Large intestine (tissue), 3 donors: ENCODE measurements at regions not wholly inside any gene's neighbourhood (a gene's known extent, or its start where the extent isn't known, plus 50 kb on each side); places are given as distances from the start of the nearest gene placed in this dataset.
A peak's percentile ranks its signal among the peaks of the same experiment; 100 is the strongest.

Experiments
- DNase-seq, 2 donors: peaks; one replicate each; pipeline versions ENCODE4 v3.0.0 to v3.0.0-alpha.2; 2013
- H3K27ac ChIP-seq: one replicate; pipeline ENCODE4 v1.5.1; 2013; ENCODE audit warnings: low read length
- H3K27me3 ChIP-seq: 2 replicates; pipeline ENCODE4 v1.6.1; 2013; ENCODE audit warnings: low read length; ENCODE audit not compliant: control insufficient read depth, insufficient read depth
- H3K36me3 ChIP-seq: 2 replicates; pipeline ENCODE4 v1.6.1; 2013; ENCODE audit warnings: low read length; ENCODE audit not compliant: control insufficient read depth, insufficient read depth
- H3K4me1 ChIP-seq: one replicate; pipeline ENCODE4 v1.6.1; 2013; ENCODE audit warnings: low read length; ENCODE audit not compliant: control insufficient read depth, insufficient read depth
- H3K4me3 ChIP-seq: one replicate; pipeline ENCODE4 v1.5.1; 2013; ENCODE audit warnings: low read length
- H3K9me3 ChIP-seq: one replicate; pipeline ENCODE4 v1.6.1; 2013; ENCODE audit warnings: mild to moderate bottlenecking, low read depth, low read length, moderate library complexity; ENCODE audit not compliant: control insufficient read depth
- WGBS: methylation state at CpG from one replicate; pipeline ENCODE4 v1.1.5; 2013; ENCODE audit warnings: low lambda C conversion rate; ENCODE audit not compliant: insufficient coverage; 5-methylcytosine and 5-hydroxymethylcytosine counted together

DNA sequence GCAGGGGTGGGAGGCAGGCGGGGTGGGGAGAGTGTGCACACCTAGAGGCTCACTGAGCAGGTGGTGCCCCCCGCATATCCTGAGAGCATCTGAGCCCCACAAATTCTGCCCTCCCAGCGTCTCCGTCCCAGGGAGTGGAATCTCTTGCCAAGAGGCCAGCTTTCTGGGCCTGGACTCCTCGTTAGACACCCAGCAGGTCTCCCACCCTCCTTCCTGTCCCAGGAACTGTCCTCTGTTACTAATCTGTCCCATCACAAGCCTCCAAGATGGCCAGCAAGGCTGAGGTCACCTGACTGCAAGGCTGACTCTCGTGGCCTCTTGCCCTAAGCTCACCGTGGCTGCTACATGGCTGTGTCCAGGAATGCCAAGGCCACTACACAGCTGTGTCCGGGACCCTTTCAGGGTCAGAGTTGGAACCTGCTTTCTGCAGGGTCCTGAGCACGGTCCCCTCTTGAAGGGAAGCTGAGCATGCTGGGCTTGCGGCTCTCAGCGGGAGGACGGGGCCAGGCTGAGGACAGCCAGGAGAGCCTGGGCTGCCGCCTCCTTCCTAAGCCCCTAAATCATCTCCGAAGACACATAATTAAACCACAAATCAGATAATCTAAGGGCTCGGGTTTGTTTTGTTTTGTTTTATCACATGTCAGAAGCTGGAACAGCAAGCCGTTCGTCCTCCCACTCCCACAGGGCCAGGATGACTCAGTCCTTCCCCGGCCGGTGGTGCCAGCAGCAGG lies 1327.3 kb downstream of the TBC1D22A start:
- H3K4me1 ChIP-seq: no peaks in the 10 kb centered on the region
- DNase-seq: peak in 1 of 2 donors; percentile 13
- WGBS: no CpG with 5 or more reads among the region's 19 CpGs
- no peak overlapping the region for H3K27ac ChIP-seq
- no peaks in the 10 kb centered on the region for H3K36me3 ChIP-seq
- H3K4me3 ChIP-seq: no peak overlapping the region
- no peaks in the 10 kb centered on the region for H3K27me3 ChIP-seq
- H3K9me3 ChIP-seq: no peaks in the 10 kb centered on the region

GRCh38 chr22:48088926-48089536 lies 1326.6 kb downstream of the TBC1D22A start:
- H3K4me1 ChIP-seq: no peaks in the 10 kb centered on the region
- H3K4me3 ChIP-seq: no peak overlapping the region
- H3K27me3 ChIP-seq: no peaks in the 10 kb centered on the region
- no CpG with 5 or more reads among the region's 8 CpGs for WGBS
- no peak overlapping the region for H3K27ac ChIP-seq
- DNase-seq: no peak
- H3K36me3 ChIP-seq: no peaks in the 10 kb centered on the region
- no peaks in the 10 kb centered on the region for H3K9me3 ChIP-seq

- H3K27ac ChIP-seq: no peak overlapping the region
- H3K27me3 ChIP-seq: no peaks in the 10 kb centered on the region
- WGBS: 85% methylated on average over 2 of the region's 5 CpGs
- DNase-seq: no peak
- no peaks in the 10 kb centered on the region for H3K4me1 ChIP-seq
- H3K36me3 ChIP-seq: no peaks in the 10 kb centered on the region
- no peaks in the 10 kb centered on the region for H3K9me3 ChIP-seq
- no peak overlapping the region for H3K4me3 ChIP-seq
These were observed 1325.8 kb downstream of the TBC1D22A start for GRCh38 chr22:48088251-48088650.

DNA sequence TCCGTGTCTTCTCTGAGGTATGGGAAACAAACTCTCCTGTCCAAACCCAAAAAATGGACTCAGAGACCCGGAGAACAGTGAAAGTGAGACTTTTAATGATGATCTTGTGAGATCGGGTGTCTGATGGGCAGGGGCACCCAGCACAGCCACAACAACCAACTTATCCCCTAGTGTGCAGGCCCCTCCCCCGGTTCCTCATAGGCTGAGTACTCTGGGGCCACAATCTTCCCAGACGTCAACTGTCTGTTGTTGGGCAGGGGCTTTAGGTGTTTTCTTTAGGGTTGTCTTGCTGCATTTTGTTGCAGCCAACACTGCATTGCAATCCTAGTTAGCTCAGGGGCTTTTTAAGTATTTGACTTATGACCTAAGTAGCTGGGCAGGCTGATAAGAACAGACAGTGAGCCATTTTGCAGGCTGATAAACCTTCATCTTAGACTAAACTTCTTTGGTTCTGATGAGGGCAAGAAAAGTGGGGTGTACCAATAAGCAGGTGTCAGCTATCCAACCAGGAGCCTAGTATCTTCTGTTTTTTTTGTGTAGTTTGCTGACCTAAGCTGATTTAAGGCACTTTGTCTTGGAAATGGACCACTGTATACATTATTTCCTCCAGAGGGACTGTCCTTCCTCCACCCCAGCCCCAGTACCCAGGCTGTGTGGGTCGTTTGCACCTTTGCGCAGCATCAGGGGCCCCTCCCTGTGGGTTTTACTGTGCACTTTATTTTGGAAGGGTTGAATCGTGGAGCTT lies 1323.6 kb downstream of the TBC1D22A start:
- no peak overlapping the region for H3K4me3 ChIP-seq
- no peaks in the 10 kb centered on the region for H3K36me3 ChIP-seq
- H3K9me3 ChIP-seq: no peaks in the 10 kb centered on the region
- no CpG with 5 or more reads among the region's 8 CpGs for WGBS
- no peak overlapping the region for H3K27ac ChIP-seq
- H3K27me3 ChIP-seq: no peaks in the 10 kb centered on the region
- DNase-seq: no peak
- H3K4me1 ChIP-seq: no peaks in the 10 kb centered on the region

GRCh38 chr22:48084729-48085050 lies 1322.2 kb downstream of the TBC1D22A start:
- DNase-seq: no peak
- no peaks in the 10 kb centered on the region for H3K4me1 ChIP-seq
- H3K9me3 ChIP-seq: no peaks in the 10 kb centered on the region
- H3K36me3 ChIP-seq: no peaks in the 10 kb centered on the region
- H3K27ac ChIP-seq: no peak overlapping the region
- no peak overlapping the region for H3K4me3 ChIP-seq
- no CpG with 5 or more reads among the region's 11 CpGs for WGBS
- no peaks in the 10 kb centered on the region for H3K27me3 ChIP-seq

DNA sequence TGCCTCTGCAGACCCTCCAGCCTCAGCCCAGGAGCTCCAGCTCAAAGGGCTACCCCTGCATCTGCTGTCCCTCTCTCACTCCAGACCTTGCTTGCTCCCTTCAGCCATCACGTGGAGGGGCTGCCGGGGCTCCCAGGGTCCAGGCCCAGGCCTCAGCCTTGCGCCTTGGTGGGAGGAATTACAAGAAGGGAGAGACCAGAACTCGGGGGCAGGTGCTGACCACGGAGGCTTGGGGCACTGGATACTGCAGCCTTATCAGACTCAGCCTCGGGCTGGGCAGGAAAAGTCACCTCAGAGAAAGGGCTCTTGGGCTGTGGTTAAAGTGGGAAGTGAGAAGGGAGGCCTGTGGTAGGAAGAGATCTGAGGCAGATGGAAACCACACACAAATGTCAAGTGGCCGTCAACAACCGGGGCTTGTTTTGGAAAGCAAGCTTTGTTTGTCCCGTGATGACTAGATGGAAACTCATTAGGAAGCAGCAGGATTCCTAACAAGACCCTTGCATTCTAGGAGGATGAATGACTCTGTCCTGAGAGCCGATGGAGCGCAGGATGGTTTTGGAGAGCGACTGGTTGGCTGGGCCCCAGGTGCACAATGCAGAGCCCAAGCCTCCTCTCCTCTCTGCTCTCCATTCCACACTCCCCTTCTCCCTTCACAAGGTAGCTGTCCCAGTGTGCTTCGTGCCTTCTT lies 1321.7 kb downstream of the TBC1D22A start:
- WGBS: no CpG with 5 or more reads among the region's 13 CpGs
- H3K27me3 ChIP-seq: no peaks in the 10 kb centered on the region
- H3K27ac ChIP-seq: no peak overlapping the region
- H3K9me3 ChIP-seq: no peaks in the 10 kb centered on the region
- no peaks in the 10 kb centered on the region for H3K4me1 ChIP-seq
- no peak overlapping the region for H3K4me3 ChIP-seq
- no peak for DNase-seq
- no peaks in the 10 kb centered on the region for H3K36me3 ChIP-seq

- H3K27me3 ChIP-seq: no peaks in the 10 kb centered on the region
- H3K9me3 ChIP-seq: no peaks in the 10 kb centered on the region
- no CpG with 5 or more reads among the region's 10 CpGs for WGBS
These were observed 1321.1 kb downstream of the TBC1D22A start for GRCh38 chr22:48083502-48083901.

GRCh38 chr22:48082284-48082683 lies 1319.8 kb downstream of the TBC1D22A start:
- WGBS: no CpG with 5 or more reads among the region's 6 CpGs
- no peaks in the 10 kb centered on the region for H3K36me3 ChIP-seq

More at GRCh38 chr22:48083502-48083901, 1321.1 kb downstream of the TBC1D22A start:
- no peak for DNase-seq
- H3K4me1 ChIP-seq: no peaks in the 10 kb centered on the region
- no peaks in the 10 kb centered on the region for H3K36me3 ChIP-seq
- no peak overlapping the region for H3K4me3 ChIP-seq
- H3K27ac ChIP-seq: no peak overlapping the region

DNA sequence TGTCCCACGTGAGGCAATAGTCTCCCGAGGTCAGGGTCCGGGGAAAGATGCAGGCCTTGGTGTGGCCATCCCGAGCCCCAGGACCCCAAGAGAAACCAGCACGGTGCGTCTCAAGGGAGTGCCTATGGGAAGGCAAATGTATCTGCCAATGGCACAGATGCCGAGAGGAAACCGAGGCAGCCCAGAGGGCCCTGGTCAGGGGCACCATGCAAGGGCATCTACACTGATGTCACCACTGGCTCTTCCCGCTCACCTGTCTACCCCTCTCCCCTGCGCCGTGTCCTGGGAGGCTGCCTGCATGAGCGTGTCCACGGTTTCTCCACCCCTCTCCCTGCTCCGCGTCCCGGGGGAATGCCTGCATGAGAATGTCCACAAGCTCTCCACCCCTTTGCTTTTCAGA lies 1318.8 kb downstream of the TBC1D22A start:
- no peaks in the 10 kb centered on the region for H3K36me3 ChIP-seq
- no peak for DNase-seq
- H3K9me3 ChIP-seq: no peaks in the 10 kb centered on the region
- no peaks in the 10 kb centered on the region for H3K4me1 ChIP-seq
- no peaks in the 10 kb centered on the region for H3K27me3 ChIP-seq
- H3K27ac ChIP-seq: no peak overlapping the region
- WGBS: no CpG with 5 or more reads among the region's 16 CpGs
- H3K4me3 ChIP-seq: no peak overlapping the region

More at GRCh38 chr22:48082284-48082683, 1319.8 kb downstream of the TBC1D22A start:
- no peak overlapping the region for H3K27ac ChIP-seq
- no peaks in the 10 kb centered on the region for H3K9me3 ChIP-seq
- H3K4me1 ChIP-seq: no peaks in the 10 kb centered on the region
- DNase-seq: no peak
- no peaks in the 10 kb centered on the region for H3K27me3 ChIP-seq
- H3K4me3 ChIP-seq: no peak overlapping the region
